GM18951 (cell line): ENCODE measurements at regions not wholly inside any gene's neighbourhood (a gene's known extent, or its start where the extent isn't known, plus 50 kb on each side); places are given as distances from the start of the nearest gene placed in this dataset.
"Not testable (repeated sequence)": the region's sequence is repeated elsewhere in the genome, so short reads cannot be mapped to it uniquely, and the experiment has no call there.

Source experiments
- in situ Hi-C: fragments of 300-500 bp; cut with MboI; formaldehyde crosslinking; loops from one replicate; pipeline ENCODE4 v1.12.0; 2022; ENCODE audit warnings: low sequenced_read_pairs, mixed read lengths, inconsistent platforms; ENCODE audit not compliant: unreplicated experiment

- in situ Hi-C loops, result not testable (repeated sequence)
These were observed 554.0 kb downstream of the RPIA start for GRCh38 chr2:89245478-89245877.

DNA sequence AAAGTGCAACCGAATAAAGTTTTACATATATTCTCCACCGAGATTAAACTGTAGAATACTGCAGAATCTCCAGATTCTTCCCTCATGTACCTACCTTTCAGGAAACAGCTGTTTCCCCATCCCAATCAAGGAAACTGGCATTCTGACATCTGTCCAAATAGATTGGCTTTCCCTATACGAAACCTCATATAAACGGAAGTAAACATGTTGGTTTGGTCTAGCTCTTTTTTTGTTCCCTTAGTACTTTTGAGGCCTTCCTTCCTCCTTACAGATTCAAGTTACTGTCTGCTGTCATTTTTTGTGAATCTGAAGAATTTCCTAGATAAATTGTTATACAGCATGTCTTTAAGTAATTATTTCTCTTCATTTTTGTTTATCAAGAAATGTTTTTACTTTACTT, 554.6 kb downstream of the RPIA start:
- in situ Hi-C loops, result not testable (repeated sequence)

DNA sequence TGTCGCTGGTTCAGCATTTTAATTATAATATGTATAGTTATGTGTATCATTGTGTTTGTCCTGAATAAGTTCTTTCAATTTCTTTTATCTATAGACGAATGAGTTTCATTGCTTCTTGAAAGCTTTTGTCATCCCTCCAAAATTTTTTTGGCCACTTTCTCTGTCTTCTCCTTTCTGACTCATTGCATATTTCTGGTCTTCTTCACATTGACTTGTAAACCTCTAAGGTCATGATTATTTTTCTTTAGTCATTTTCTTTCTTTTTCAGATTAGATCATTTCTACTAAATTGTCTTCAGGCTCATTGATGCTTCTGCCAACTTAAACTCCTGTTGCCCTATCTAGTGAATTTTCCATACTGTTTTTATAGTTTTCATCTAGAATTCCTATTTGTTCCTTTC, 555.1 kb downstream of the RPIA start:
- in situ Hi-C loops, result not testable (repeated sequence)

DNA sequence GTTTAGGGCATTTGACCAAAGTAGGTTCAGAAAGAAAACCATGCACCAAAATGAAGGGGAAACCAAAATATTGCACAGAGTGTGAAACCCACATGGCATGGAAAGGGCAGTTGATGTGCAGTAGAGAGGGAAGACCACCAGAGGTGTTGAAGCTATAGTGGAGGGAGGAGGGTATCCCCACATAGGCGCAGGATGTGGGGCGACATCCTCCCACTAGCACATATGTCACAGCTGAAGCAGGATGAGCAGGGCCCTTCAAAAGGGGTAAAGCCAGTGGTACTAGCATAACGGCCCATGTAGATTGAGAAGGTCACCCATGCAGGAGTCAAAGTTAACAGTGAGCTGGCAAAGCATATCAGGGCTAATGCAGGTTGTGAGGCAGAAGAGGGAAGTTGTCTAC, 563.5 kb downstream of the RPIA start:
- in situ Hi-C loops, result not testable (repeated sequence)

- in situ Hi-C loops, result not testable (repeated sequence)
These were observed 582.0 kb downstream of the RPIA start for GRCh38 chr2:89273443-89273842.

GRCh38 chr2:89280536-89280935, 589.1 kb downstream of the RPIA start:
- in situ Hi-C loops, result not testable (repeated sequence)

- in situ Hi-C loops, result not testable (repeated sequence)
These were observed 595.1 kb downstream of the RPIA start for GRCh38 chr2:89286448-89287080.

- in situ Hi-C loops, result not testable (repeated sequence)
These were observed 595.6 kb downstream of the RPIA start for GRCh38 chr2:89287084-89287483.

- in situ Hi-C loops, result not testable (repeated sequence)
These were observed 600.3 kb downstream of the RPIA start for GRCh38 chr2:89291717-89292298.

- in situ Hi-C loops, result not testable (repeated sequence)
These were observed 601.9 kb downstream of the RPIA start for GRCh38 chr2:89293399-89293798.

DNA sequence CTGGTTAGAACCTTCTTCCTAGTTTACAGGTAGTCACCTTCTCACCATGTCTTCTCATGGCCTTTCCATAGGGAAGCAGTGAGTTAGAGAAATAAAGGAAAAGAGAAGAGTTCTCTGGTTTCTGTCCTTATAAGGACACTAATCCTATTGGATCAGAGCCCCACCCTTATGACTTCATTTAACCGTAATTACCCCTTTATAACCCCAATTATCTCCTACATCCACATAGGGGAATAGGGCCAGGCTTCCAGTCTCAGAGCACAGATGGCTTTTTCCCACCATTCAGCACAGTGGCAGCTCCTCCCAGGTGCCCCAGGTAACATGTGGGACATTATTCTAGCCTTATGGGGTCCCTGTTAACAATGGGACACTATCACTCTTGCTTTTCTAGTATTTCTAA, 602.9 kb downstream of the RPIA start:
- in situ Hi-C loops, result not testable (repeated sequence)

- in situ Hi-C loops, result not testable (repeated sequence)
These were observed 605.4 kb downstream of the RPIA start for GRCh38 chr2:89296820-89297398.

GRCh38 chr2:89299196-89299595, 607.7 kb downstream of the RPIA start:
- in situ Hi-C loops, result not testable (repeated sequence)

- in situ Hi-C loops, result not testable (repeated sequence)
These were observed 614.1 kb downstream of the RPIA start for GRCh38 chr2:89305623-89306022.

DNA sequence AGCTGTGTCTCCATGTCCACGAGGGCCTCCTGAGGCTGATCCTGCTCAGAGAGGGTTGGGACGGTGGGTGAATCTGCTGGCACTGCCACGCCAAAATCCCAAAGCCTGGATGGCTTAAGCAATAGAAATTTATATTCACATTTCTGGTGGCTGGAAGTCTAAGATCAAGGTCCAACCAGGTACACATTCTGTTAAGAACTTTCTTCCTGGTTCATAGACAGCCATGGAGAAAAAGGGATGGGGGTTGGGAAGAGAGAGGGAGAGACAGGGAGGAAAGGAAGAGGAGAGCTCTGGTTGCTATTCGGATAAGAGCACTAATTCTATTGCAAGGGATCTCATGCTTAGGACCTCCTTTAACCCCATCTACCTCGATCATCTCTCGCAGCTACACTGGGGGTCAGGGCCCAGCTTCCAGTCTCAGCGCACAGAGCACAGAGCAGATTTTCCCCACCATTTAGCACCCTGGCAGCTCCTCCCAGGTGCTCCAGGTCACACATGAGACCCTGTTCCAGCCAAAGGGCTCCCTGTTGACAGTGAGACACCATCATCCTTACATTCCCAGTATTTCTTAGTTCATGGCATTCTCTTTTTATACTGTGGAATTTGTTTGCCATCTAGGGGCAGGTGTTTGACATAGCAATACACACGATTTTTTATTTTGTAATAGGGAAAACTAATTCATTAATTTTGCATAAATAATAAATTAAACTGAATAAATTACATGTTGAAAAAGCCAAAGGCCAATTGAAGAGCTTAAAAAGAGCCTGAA, 615.6 kb downstream of the RPIA start:
- in situ Hi-C loops, result not testable (repeated sequence)

- in situ Hi-C loops, result not testable (repeated sequence)
These were observed 627.5 kb downstream of the RPIA start for GRCh38 chr2:89318990-89319389.

GRCh38 chr2:89325894-89326293, 634.4 kb downstream of the RPIA start:
- in situ Hi-C loops, result loop anchor here (5.0 kb wide), 1 partner anchor 521 kb away; no protein-coding TSS in a partner anchor

DNA sequence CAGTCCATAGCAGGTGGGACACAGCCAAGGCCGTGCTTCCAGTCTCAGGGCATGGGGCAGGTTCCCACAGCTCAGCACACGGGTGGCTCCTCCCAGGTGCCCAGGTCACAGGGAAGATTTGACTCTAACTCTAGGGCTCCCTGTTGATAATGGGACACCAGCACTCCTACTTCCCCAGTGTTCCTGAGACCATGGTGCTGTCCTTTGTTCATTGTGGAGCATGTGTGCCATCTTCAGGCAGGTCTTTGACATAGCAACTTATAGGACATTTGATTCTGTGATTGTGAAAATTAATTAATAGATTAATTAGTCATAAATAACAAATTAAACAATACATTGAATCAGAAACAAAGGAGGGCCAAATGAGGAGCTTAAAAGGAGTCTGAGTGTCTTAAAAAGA, 635.0 kb downstream of the RPIA start:
- in situ Hi-C loops, result loop anchor here (5.0 kb wide), 1 partner anchor 521 kb away; no protein-coding TSS in a partner anchor

- in situ Hi-C loops, result loop anchor here (5.0 kb wide), 1 partner anchor 519 kb away; no protein-coding TSS in a partner anchor
These were observed 637.3 kb downstream of the RPIA start for GRCh38 chr2:89328790-89329189.
